Trophoblast cell (in vitro differentiated cells and primary cell): ENCODE measurements at regions not wholly inside any gene's neighbourhood (a gene's known extent, or its start where the extent isn't known, plus 50 kb on each side); places are given as distances from the start of the nearest gene placed in this dataset.

ENCODE experiments used
- DNase-seq, 2 donors: peaks; one replicate each; pipeline ENCODE4 v3.0.0-alpha.2; 2016
- H2AFZ ChIP-seq: 2 replicates; pipeline ENCODE4 v1.6.1; 2013; ENCODE audit warnings: low read length, moderate library complexity, mild to moderate bottlenecking; ENCODE audit not compliant: insufficient read depth, poor library complexity
- H2AK5ac ChIP-seq: 2 replicates; pipeline ENCODE4 v1.6.1; 2013; ENCODE audit warnings: mild to moderate bottlenecking, low read length
- H2BK120ac ChIP-seq: 2 replicates; pipeline ENCODE4 v1.6.1; 2013; ENCODE audit warnings: low read length, mild to moderate bottlenecking, moderate library complexity; ENCODE audit not compliant: insufficient read depth, poor library complexity
- H2BK12ac ChIP-seq: 2 replicates; pipeline ENCODE4 v1.6.1; 2013; ENCODE audit warnings: mild to moderate bottlenecking, low read length, moderate library complexity
- H2BK5ac ChIP-seq: 2 replicates; pipeline ENCODE4 v1.6.1; 2013; ENCODE audit warnings: low read length, low read depth, moderate library complexity, mild to moderate bottlenecking; ENCODE audit not compliant: poor library complexity
- H3K14ac ChIP-seq: 2 replicates; pipeline ENCODE4 v1.6.1; 2013; ENCODE audit warnings: mild to moderate bottlenecking, low read length
- H3K18ac ChIP-seq: 2 replicates; pipeline ENCODE4 v1.6.1; 2013; ENCODE audit warnings: mild to moderate bottlenecking, low read length
- H3K23ac ChIP-seq: 2 replicates; pipeline ENCODE4 v1.6.1; 2013; ENCODE audit warnings: low read length
- H3K27ac ChIP-seq: 2 replicates; pipeline ENCODE4 v1.5.1; 2013; ENCODE audit warnings: low read depth, mild to moderate bottlenecking, inconsistent platforms, low read length, moderate library complexity
- H3K27me3 ChIP-seq: 2 replicates; pipeline ENCODE4 v1.6.1; 2013; ENCODE audit warnings: inconsistent platforms, mild to moderate bottlenecking, low read length, moderate library complexity; ENCODE audit not compliant: insufficient read depth
- H3K36me3 ChIP-seq, 2 experiments: 1 replicate in 1 of 2; 2 replicates in 1 of 2; pipeline ENCODE4 v1.6.1; 2013; ENCODE audit warnings: low read length in 2 of 2, mild to moderate bottlenecking in 2 of 2, moderate library complexity in 1 of 2; ENCODE audit not compliant: insufficient read depth in 2 of 2, control insufficient read depth in 1 of 2
- H3K4ac ChIP-seq: 2 replicates; pipeline ENCODE4 v1.6.1; 2013; ENCODE audit warnings: low read depth, mild to moderate bottlenecking, low read length, moderate library complexity
- H3K4me1 ChIP-seq, 2 experiments: 1 replicate in 1 of 2; 2 replicates in 1 of 2; pipeline ENCODE4 v1.6.1; 2013; ENCODE audit warnings: low read length in 2 of 2, mild to moderate bottlenecking in 2 of 2, moderate library complexity in 1 of 2; ENCODE audit not compliant: insufficient read depth in 2 of 2, control insufficient read depth in 1 of 2
- H3K4me2 ChIP-seq: 2 replicates; pipeline ENCODE4 v1.6.1; 2013; ENCODE audit warnings: inconsistent platforms, mild to moderate bottlenecking, low read length, moderate library complexity
- H3K4me3 ChIP-seq: 2 replicates; pipeline ENCODE4 v1.5.1; 2013; ENCODE audit warnings: mild to moderate bottlenecking, low read depth, low read length, inconsistent platforms
- H3K79me1 ChIP-seq: one replicate; pipeline ENCODE4 v1.6.1; 2013; ENCODE audit warnings: low read length
- H3K79me2 ChIP-seq: 2 replicates; pipeline ENCODE4 v1.6.1; 2013; ENCODE audit warnings: low read length, mild to moderate bottlenecking; ENCODE audit not compliant: control insufficient read depth, insufficient read depth, poor library complexity
- H3K9ac ChIP-seq: 2 replicates; pipeline ENCODE4 v1.6.1; 2013; ENCODE audit warnings: mild to moderate bottlenecking, low read length
- H3K9me3 ChIP-seq: 2 replicates; pipeline ENCODE4 v1.6.1; 2013; ENCODE audit warnings: low read depth, mild to moderate bottlenecking, control low read depth, inconsistent platforms, low read length; ENCODE audit not compliant: insufficient read depth
- H4K12ac ChIP-seq: 2 replicates; pipeline ENCODE4 v1.6.1; 2013; ENCODE audit warnings: low read depth, mild to moderate bottlenecking, low read length, moderate library complexity
- H4K8ac ChIP-seq: 2 replicates; pipeline ENCODE4 v1.6.1; 2013; ENCODE audit warnings: low read depth, mild to moderate bottlenecking, low read length, moderate library complexity
- H4K91ac ChIP-seq: one replicate; pipeline ENCODE4 v1.6.1; 2013; ENCODE audit warnings: low read depth, mild to moderate bottlenecking, low read length, moderate library complexity
- WGBS: extraction: QIAGEN DNeasy Blood & Tissue Kit; methylation state at CpG from one replicate; pipeline ENCODE4 v1.1.7; 2013; ENCODE audit warnings: missing lambda C conversion rate; ENCODE audit not compliant: insufficient read length, insufficient coverage; ENCODE audit errors: extremely low coverage; 5-methylcytosine and 5-hydroxymethylcytosine counted together

DNA sequence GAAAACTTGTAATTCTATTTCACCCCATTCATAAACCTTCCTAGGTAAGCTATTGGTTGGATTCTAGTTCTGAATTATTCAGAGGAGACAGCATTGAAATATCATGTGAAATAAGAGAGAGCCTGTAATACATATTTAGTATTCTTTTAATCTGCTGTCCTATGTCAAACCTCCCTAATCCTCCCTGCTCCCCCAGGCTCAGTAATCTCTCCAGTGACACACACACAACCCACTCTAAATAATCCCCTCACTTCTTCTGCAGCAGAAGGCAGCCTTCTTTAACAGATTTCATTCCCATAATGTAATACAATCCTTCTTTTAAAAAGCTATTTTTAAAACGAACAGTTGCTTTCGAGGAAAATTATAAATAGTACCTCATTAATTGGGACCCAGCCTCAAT is 639.7 kb upstream of the AUTS2 start:
- WGBS, result no CpG with 5 or more reads among the region's 2 CpGs

GRCh38 chr7:68963552-68963951 is 634.7 kb upstream of the AUTS2 start:
- Histone ChIP-seq H3K4me2 (no peak overlapping the region), H3K36me3 (no peaks in the 10 kb centered on the region), H3K27ac (no peak overlapping the region), H2AK5ac (no peak overlapping the region), H3K23ac (no peak overlapping the region), H2BK120ac (no peak overlapping the region), H3K27me3 (no peaks in the 10 kb centered on the region), H3K9me3 (peaks cover 1% of the 10 kb centered on the region), H3K4ac (no peak overlapping the region), H3K14ac (no peak overlapping the region), H3K18ac (no peak overlapping the region), H3K4me3 (no peak overlapping the region), H3K4me1 (peaks cover 0 to 2% of the 10 kb centered on the region in 2 experiments), H4K91ac (no peak overlapping the region), H4K8ac (no peak overlapping the region), H2BK5ac (no peak overlapping the region), H4K12ac (no peak overlapping the region), H2BK12ac (no peak overlapping the region), H3K9ac (no peak overlapping the region), H3K79me1 (no peaks in the 10 kb centered on the region), H3K79me2 (no peaks in the 10 kb centered on the region), H2AFZ (no peak overlapping the region)
- no CpG with 5 or more reads among the region's 4 CpGs for WGBS
- DNase-seq, result peak; percentile 7 to 57

More for the DNA sequence above, 639.7 kb upstream of the AUTS2 start:
- no peak overlapping the region for H4K12ac ChIP-seq
- no peaks in the 10 kb centered on the region for H3K79me2 ChIP-seq
- no peaks in the 10 kb centered on the region for H3K79me1 ChIP-seq
- no peak overlapping the region for H3K23ac ChIP-seq
- H3K9ac ChIP-seq, result no peak overlapping the region
- H4K91ac ChIP-seq, result no peak overlapping the region
- H3K36me3 ChIP-seq, result no peaks in the 10 kb centered on the region
- no peak for DNase-seq
- H2BK5ac ChIP-seq, result no peak overlapping the region
- H2BK120ac ChIP-seq, result no peak overlapping the region
- H4K8ac ChIP-seq, result no peak overlapping the region
- H2BK12ac ChIP-seq, result no peak overlapping the region
- H3K18ac ChIP-seq, result no peak overlapping the region
- H3K4me1 ChIP-seq, result no peaks in the 10 kb centered on the region
- no peak overlapping the region for H3K4me2 ChIP-seq
- H3K27ac ChIP-seq, result no peak overlapping the region
- H2AK5ac ChIP-seq, result no peak overlapping the region
- H3K27me3 ChIP-seq, result no peaks in the 10 kb centered on the region
- no peak overlapping the region for H2AFZ ChIP-seq
- H3K9me3 ChIP-seq, result peaks cover 1% of the 10 kb centered on the region
- no peak overlapping the region for H3K4me3 ChIP-seq
- H3K14ac ChIP-seq, result no peak overlapping the region
- H3K4ac ChIP-seq, result no peak overlapping the region

GRCh38 chr7:68964060-68964459 is 634.2 kb upstream of the AUTS2 start:
- no peak overlapping the region for H4K12ac ChIP-seq
- H2AK5ac ChIP-seq, result no peak overlapping the region
- H3K4me2 ChIP-seq, result no peak overlapping the region
- no peak overlapping the region for H2BK120ac ChIP-seq
- H2AFZ ChIP-seq, result no peak overlapping the region
- no peak overlapping the region for H3K23ac ChIP-seq
- H3K79me2 ChIP-seq, result no peaks in the 10 kb centered on the region
- no peaks in the 10 kb centered on the region for H3K79me1 ChIP-seq
- H3K4me1 ChIP-seq, result peaks cover 0 to 2% of the 10 kb centered on the region in 2 experiments
- H4K8ac ChIP-seq, result no peak overlapping the region
- H3K18ac ChIP-seq, result no peak overlapping the region
- no peak overlapping the region for H2BK12ac ChIP-seq
- H3K27me3 ChIP-seq, result no peaks in the 10 kb centered on the region
- no peak overlapping the region for H3K4me3 ChIP-seq
- no peak overlapping the region for H3K14ac ChIP-seq
- peaks cover 1% of the 10 kb centered on the region for H3K9me3 ChIP-seq
- no peak overlapping the region for H3K27ac ChIP-seq
- no peak overlapping the region for H3K4ac ChIP-seq
- H3K36me3 ChIP-seq, result no peaks in the 10 kb centered on the region
- H3K9ac ChIP-seq, result no peak overlapping the region
- DNase-seq, result no peak
- no peak overlapping the region for H2BK5ac ChIP-seq
- H4K91ac ChIP-seq, result no peak overlapping the region

GRCh38 chr7:68965351-68965750 is 632.9 kb upstream of the AUTS2 start:
- peaks cover 0 to 2% of the 10 kb centered on the region in 2 experiments for H3K4me1 ChIP-seq
- H3K14ac ChIP-seq, result no peak overlapping the region
- H2BK5ac ChIP-seq, result no peak overlapping the region
- H3K9me3 ChIP-seq, result peaks cover 1% of the 10 kb centered on the region
- H3K4me3 ChIP-seq, result no peak overlapping the region
- H3K36me3 ChIP-seq, result no peaks in the 10 kb centered on the region
- no peak overlapping the region for H3K4me2 ChIP-seq
- H3K79me1 ChIP-seq, result no peaks in the 10 kb centered on the region
- no peak overlapping the region for H2BK120ac ChIP-seq
- H2BK12ac ChIP-seq, result no peak overlapping the region
- DNase-seq, result no peak
- H3K4ac ChIP-seq, result no peak overlapping the region
- no peak overlapping the region for H2AK5ac ChIP-seq
- H4K8ac ChIP-seq, result no peak overlapping the region
- no peak overlapping the region for H3K23ac ChIP-seq
- H4K91ac ChIP-seq, result no peak overlapping the region
- no CpG with 5 or more reads among the region's 3 CpGs for WGBS
- H3K27ac ChIP-seq, result no peak overlapping the region
- no peak overlapping the region for H3K18ac ChIP-seq
- no peaks in the 10 kb centered on the region for H3K79me2 ChIP-seq
- H4K12ac ChIP-seq, result no peak overlapping the region
- H2AFZ ChIP-seq, result no peak overlapping the region
- H3K27me3 ChIP-seq, result no peaks in the 10 kb centered on the region
- no peak overlapping the region for H3K9ac ChIP-seq
